HG03521 (cell line): ENCODE measurements at regions not wholly inside any gene's neighbourhood (a gene's known extent, or its start where the extent isn't known, plus 50 kb on each side); places are given as distances from the start of the nearest gene placed in this dataset.
A peak's percentile ranks its signal among the peaks of the same experiment; 100 is the strongest.

Experiments
- ATAC-seq: cut with Tn5 transposase; IDR thresholded peaks from one replicate; pipeline ENCODE4 v1.9.1; 2021; ENCODE audit warnings: mild to moderate bottlenecking, moderate library complexity; ENCODE audit not compliant: unreplicated experiment

DNA sequence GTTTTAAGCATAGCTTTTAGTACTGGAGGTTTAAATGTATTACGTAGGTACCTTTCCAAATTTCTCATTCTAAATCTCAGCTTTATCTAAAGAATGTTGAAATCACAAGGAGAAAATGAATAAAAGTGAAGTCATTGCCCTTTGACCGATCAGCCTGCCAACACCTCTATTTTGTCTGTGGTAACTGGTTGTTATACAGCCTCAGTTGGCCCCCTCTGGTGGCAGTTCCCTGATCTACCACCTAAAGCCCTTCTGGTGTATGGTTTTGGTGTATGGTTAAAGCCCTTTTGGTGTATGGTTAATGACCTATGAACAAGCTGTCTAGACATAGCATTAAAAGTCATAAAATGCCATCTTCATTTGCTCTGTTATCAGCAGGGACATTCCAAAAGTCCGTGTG lies 378.2 kb upstream of the AZI2 start:
- ATAC-seq: peak; percentile 75

GRCh38 chr3:28727307-28727706 lies 378.7 kb upstream of the AZI2 start:
- ATAC-seq: no peak

GRCh38 chr3:28738425-28738824 lies 389.8 kb upstream of the AZI2 start:
- ATAC-seq: no peak

- ATAC-seq: no peak
These were observed 391.0 kb upstream of the AZI2 start for GRCh38 chr3:28739647-28740046.

GRCh38 chr3:28743271-28743670 lies 394.6 kb upstream of the AZI2 start:
- no peak for ATAC-seq

DNA sequence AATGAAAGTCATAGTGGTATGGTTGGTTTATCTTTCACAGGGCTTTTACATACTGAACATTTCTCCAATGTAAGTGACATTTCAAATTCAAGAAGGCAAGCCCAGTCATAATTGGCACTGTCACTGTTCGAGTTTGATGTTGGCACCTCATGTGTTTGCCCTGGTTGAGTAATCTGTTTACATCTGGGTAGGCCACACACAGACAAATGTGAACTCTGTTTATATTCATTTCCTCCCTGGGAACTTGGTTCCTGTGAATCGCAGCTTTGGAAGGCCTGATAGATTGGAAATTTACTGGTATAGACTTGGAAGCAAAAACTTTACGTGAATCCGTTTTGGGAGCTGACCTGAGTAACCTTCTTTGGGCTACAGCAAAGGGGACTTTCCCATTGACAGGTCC lies 395.2 kb upstream of the AZI2 start:
- ATAC-seq: no peak

GRCh38 chr3:28745436-28745835 lies 396.8 kb upstream of the AZI2 start:
- ATAC-seq: no peak

DNA sequence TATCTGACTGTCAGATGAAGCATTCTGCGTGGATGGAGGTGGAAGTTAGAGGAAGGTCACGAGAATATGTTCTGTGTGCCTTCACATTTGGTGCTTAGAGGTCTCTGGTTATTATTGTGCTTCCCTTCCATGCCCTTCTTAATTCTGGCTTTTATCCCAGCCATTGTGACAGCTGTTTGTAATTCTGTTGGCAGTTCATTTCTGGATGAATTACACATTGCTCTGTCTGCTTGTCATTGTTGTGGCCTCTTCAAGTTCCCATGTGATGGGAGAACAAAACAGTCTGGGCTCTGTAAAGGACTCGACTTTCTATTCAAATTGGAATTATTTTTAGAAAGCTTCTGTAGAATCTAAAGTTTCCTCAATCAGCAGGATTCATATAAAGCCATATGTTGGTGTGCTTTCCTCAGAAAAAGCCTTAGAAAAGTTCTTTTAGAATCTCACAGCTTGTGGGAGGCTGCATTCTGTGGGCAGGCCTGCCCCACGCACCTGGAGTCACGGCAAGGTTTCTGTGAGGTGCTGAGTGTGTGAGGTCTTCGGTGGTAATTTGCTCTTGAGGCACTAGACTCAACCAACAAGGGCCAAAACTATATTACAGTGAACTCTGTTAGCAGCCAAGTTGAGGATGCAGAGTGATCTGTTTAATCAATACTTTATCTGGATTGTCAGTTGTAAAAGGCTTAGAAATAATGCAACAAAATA lies 397.4 kb upstream of the AZI2 start:
- no peak for ATAC-seq

DNA sequence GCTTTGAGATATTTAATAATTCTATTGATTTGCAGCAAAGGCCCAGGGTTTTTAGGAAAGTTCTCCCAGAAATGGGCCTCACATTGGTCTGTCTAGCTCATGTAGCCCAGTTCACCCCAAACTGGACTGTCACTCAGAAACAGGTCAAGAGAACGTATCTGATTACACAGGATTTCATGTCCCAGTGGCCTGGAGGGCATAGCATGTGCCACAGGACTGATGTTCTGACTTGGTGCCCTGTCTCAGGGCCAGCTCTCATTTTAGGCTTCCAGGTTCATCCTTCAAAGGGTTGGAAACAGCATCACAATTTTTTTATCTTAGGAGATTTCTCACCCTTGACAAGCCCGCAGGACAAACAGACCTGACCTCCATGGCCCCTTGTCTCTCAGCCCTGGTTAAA lies 398.4 kb upstream of the AZI2 start:
- ATAC-seq: no peak

- no peak for ATAC-seq
These were observed 403.2 kb upstream of the AZI2 start for GRCh38 chr3:28751864-28752263.

GRCh38 chr3:28752290-28752689 lies 403.7 kb upstream of the AZI2 start:
- ATAC-seq: no peak

- ATAC-seq: no peak
These were observed 407.4 kb upstream of the AZI2 start for GRCh38 chr3:28756056-28756455.

DNA sequence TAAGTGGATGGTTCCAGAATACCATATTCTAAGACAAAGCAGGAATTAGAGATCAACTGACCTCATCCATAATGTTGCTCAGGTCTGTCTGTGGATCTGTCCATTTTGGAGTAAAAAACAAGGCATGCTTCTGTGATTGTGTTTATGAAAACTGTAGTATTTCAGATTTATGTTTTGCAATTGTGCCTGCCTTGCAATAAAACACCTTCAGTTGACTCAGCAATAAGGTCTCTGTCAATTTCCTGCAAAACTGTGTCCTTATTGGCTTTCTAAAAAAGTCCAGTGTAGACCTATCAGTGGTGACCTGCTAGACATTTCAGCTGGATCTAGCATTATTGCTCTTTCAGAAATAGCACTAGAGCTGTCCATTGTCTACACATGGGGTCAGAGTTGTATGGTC lies 409.5 kb upstream of the AZI2 start:
- ATAC-seq: no peak

- ATAC-seq: no peak
These were observed 412.8 kb upstream of the AZI2 start for GRCh38 chr3:28761375-28761774.

DNA sequence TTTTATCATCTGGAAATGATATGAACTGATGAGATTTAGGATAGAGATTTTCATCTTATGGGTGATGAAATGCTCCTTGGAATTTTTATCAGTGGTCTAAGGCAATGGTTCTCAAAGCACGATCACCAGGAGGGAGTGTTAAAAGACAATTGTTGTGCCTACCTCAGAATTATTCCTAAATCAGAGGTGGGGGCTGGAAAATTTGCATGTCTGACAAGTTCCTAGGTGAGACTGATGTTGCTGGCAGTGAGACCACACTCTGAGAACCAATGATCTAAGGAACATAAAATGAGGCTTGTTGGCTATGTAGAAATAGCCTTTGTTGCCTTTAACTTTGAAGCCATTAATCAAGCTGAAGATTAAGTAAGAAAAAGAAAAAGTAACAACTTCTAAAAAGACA lies 416.6 kb upstream of the AZI2 start:
- ATAC-seq: no peak

DNA sequence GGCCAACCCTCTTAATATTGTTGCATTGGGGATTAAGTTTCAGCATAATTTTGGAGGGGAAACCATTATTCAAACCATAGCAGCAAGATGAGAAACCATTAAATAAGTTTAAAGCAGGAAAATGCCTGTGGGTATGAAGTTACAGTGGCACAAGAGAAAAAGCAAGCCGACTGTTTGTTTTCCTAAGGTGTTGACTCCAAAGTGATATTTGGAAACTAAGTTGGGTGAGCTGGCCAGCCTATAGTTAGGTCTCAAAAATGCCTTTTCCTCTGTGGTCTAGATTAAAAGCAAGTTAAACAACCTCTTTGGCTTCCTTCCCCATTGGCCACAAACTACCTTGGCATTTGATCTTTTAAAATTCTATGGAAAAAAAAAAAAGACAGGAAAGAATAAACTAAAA lies 419.8 kb upstream of the AZI2 start:
- ATAC-seq: no peak

GRCh38 chr3:28777806-28778475 lies 429.3 kb upstream of the AZI2 start:
- ATAC-seq: no peak

DNA sequence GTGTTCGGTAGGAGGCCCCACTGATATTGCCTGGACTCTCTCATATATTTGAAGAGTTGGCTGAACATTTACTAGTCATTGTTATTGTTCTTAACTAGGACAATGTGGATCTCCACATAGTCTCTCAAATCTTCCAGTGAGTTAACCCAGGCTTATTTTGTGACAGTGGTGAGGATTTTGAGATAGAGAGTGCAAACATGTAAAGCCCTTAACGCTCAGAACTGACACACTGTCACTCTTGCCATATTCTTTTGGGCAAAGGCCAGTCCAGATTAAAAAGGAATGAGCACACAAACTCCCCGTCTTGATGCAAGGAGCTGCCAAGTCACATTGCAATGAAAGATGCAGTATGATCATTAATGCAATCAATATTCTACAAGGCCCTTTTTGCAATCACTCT lies 431.9 kb upstream of the AZI2 start:
- no peak for ATAC-seq

DNA sequence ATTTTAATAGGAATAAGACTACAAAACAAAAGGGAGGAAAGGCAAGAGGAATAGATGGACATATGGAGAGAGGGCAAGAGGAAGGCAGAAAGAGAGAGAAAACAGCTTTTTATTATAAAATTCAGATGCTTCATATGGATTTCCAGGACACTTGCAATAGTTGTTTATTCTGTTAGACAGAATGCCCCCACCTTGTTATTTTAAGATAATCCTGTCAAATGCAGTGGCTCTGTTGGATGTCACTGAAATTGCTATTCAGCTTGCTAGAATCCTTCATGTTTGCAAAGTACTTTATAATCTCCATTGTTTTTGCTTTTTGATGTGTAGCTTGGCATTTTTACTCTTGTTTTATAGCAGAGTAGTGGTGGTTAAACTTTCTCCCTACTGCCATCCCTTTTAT lies 432.4 kb upstream of the AZI2 start:
- ATAC-seq: no peak

- ATAC-seq: no peak
These were observed 437.8 kb upstream of the AZI2 start for GRCh38 chr3:28786446-28786845.

GRCh38 chr3:28788571-28788970 lies 439.9 kb upstream of the AZI2 start:
- no peak for ATAC-seq

GRCh38 chr3:28791713-28792255 lies 443.2 kb upstream of the AZI2 start:
- no peak for ATAC-seq

DNA sequence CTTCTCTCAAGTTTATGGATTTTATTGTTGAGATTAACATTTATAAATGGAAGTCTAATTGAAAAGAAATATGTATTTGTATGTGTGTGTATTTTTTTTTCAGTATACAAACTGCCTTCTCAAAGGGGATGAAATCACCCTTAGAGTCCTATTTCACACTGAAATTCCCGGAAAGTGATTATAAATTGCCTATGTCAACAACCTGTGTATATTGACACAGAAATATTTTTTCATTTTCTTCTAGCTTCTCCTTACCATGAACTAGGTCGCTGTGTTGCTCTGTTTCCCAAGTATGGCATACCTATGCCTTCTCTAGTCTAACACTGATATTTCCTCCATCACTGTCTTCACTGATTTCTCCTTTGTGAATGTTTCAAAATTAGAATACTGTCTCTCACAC lies 444.0 kb upstream of the AZI2 start:
- ATAC-seq: no peak
